COR-L47 (cell line): ENCODE measurements at regions not wholly inside any gene's neighbourhood (a gene's known extent, or its start where the extent isn't known, plus 50 kb on each side); places are given as distances from the start of the nearest gene placed in this dataset.
"Not testable (repeated sequence)": the region's sequence is repeated elsewhere in the genome, so short reads cannot be mapped to it uniquely, and the experiment has no call there.

Experiments used
- DNase-seq: peaks from one replicate; lab custom pipeline; 2025; lab: John Stamatoyannopoulos, UW

DNA sequence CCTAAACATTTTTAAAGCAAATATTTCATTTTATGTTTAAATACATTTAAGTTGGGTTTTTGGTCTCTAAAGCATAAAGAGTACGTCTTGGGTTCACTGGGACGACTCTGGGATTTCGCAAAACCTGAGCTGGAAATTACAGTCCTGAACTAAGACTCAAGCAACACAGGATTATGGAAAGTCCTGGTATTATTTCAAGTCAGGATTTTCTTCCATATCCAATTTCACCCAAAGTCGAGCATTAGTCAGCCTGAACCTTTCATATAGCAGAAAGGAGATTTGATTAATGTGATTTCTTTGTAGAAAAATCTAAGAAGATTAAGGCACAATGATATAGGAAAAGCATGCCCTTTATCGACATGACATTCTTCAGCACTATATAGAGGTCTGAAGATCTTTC lies 100.0 kb downstream of the MTERF1 start:
- no peak for DNase-seq

- peak; percentile 38 for DNase-seq
Observed at GRCh38 chr7:91784469-91784868, 96.0 kb downstream of the MTERF1 start.

DNA sequence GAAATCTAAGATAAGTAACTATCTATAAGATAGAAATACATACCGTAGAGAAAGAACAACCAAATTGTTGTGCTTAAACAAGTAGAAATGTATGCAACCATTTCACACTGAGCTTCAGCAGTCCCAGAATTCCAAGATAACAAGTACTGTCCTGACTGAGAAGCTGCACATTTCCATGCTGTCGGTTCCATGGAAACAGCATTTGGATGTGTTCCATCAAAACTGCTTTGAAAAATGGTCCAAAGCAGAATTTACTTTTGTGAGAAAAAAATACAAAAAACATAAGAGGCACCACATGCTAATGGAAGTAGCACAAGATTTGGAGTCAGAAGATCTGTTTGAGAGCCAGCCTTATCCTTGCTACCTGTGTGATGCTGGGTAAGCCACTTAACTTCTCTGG lies 92.6 kb downstream of the MTERF1 start:
- DNase-seq, result no peak

DNA sequence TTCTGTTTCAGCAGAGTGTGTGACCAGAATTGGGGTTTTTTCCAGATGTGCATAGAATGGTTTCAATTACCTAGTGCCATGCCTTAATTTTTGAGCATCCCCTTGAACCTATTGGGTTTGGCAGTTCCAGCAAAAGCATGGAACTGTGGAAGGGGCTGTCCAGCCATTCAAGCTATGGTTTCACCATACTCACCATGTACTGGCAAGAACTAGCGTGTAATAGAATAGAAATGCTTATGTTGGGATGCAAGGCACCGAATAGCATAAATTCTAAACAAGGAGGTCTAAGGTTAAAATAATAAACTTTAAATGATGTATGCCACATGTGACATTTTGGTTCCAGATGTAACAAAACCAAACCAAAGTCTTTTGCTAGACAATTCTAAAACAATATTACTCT lies 91.4 kb downstream of the MTERF1 start:
- DNase-seq, result no peak

- no peak for DNase-seq
Observed at GRCh38 chr7:91789558-91789957, 90.9 kb downstream of the MTERF1 start.

GRCh38 chr7:91790646-91791045 lies 89.9 kb downstream of the MTERF1 start:
- DNase-seq, result not testable (repeated sequence)

- no peak for DNase-seq
Observed at GRCh38 chr7:91796122-91796521, 84.4 kb downstream of the MTERF1 start.

DNA sequence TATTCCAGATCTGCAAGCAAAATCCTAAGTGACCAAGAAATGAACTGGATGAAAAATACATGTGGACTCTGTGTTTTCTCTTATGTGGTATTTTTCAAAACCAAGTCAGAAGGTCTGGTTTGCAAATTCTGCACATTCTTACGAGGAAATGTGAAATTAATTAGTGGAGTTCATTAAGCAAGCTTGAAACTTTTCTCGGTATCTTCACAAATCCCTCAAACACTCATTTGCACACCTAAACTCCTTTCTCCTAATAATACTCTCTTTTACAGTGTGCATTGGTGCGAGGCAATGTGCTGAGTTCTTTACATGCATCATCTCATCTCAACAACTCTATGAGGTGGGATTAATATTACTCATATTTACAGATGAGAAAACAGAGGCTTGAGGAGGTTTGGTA lies 82.1 kb downstream of the MTERF1 start:
- no peak for DNase-seq

DNA sequence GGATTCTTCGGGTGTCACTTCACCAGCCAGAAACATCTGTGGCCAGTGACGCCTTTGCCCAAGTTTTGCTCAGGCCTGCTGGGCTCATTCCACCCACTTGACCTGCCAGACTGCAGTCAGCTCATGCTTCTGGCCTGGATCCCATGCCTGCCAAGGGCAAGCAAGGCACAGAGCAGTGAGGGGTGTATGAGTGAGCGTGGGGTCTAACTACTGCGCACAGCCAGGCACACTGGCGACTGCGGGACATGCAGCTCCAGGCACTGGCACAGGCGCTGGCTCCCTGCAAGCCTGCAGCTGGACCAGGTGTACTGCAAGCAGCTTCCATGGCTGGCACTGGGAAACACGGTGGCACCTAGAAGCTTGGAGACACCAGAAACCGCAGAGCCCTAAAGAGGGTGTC lies 80.1 kb downstream of the MTERF1 start:
- DNase-seq, result no peak

- DNase-seq, result no peak
Observed at GRCh38 chr7:91801331-91801983, 79.0 kb downstream of the MTERF1 start.

GRCh38 chr7:91811236-91811635 lies 69.3 kb downstream of the MTERF1 start:
- no peak for DNase-seq

DNA sequence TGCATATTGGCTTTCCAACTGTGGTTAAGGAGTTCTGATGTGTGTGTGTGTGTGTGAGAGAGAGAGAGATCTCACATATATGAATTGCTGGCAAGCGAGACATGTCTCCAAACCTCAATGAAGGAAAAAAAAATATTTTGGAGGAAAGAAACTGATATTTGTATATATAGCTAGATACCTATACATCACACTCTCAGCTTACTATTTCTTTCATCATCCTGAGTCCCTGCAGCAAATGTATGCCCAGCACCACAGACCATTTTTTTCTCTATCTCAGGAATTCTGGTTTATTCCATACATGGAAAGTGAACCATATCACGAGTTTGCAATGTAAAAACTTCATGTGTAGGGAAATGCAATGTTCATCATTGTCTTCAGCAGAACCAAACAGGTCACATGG lies 68.9 kb downstream of the MTERF1 start:
- DNase-seq, result no peak

DNA sequence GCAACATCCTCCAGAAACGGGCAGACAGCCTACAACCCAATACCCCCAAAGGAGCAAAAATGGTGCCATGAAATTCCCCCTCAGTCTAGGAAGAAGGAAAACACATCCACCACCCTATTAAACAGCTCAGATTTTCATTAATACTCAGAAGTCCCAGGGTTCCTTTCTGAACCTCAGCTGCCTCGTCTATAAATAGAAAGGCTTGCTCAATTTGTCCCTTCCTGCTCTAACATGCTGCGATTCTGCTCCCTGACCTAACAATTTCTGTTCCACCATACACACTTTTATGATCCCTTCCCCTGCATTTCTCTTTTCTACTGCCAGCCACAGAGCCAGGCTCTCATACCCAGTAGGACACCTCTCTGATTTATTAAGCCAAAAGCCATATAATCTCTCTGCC lies 68.1 kb downstream of the MTERF1 start:
- DNase-seq, result no peak

DNA sequence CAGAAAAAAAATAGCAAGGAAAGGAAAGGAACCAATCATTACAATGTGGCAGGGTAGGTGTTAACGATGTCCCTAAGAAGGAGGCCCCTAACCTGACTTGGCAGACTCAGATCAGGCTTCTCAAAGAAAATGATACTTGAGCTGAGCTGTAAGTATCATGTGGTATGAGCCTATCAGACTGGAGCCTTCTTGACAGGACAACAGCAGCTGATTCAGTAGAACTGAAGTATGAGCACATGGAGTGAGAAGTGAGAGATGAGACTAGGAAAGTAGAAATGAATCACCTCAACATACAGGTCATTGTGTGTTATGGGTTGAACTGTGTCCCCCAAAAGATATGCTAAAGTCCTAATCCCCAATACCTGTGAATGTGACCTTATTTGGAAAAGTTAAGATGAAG lies 66.3 kb downstream of the MTERF1 start:
- DNase-seq, result no peak
